Superior temporal gyrus (tissue), 1 donor: ENCODE measurements at regions not wholly inside any gene's neighbourhood (a gene's known extent, or its start where the extent isn't known, plus 50 kb on each side); places are given as distances from the start of the nearest gene placed in this dataset.

Experiments used
- DNase-seq: peaks from one replicate; pipeline ENCODE4 v3.0.0-alpha.2; 2016; ENCODE audit errors: extremely low spot score

DNA sequence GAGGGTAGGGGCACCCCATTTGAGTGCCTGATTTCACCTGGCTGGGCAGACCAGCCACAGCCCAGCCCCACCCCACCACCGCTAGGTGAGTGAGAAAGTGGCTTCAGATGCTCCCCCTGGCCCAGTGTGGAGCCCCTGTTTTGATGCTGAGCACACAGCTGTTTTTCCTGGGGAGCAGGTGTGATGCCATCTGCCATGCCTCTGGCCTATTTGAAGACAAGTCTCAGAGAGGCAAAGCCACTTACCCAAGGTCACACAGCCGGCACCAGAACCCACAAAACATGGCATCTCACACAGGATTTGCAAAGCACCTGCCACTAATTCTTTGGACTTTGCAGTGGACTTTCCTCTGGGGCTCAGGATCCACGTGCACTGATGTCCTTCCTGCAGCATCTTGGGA lies 131.3 kb downstream of the INHBB start:
- no peak for DNase-seq

DNA sequence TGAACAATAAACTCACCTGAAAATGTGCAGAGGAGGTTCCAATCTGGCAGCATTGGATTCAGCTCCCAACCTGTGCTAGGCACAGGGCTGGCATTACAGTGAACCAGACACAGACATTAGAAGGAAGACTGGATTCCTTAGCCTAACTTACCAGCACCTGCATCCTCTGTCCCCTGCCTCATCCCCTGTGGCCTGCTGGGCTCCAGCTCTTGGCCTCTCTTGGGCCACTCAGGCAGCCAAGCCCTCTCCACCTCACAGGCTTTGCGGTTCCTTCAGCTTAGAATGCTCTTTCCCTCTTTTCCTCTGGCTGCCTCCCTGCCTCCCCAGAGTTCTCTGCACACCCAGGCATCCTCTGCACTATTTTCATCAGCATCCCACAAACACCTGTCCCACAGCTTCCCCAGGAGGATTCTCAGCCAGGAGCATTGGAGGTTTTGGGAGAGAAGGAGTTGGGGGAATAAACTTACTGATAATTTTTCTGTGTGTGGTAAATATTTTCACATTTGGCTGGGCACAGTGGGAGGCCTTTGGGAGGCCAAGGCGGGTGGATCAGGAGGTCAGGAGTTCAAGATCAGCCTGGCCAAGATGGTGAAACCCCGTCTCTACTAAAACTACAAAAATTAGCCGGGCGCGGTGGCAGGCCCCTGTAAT lies 132.0 kb downstream of the INHBB start:
- no peak for DNase-seq

DNA sequence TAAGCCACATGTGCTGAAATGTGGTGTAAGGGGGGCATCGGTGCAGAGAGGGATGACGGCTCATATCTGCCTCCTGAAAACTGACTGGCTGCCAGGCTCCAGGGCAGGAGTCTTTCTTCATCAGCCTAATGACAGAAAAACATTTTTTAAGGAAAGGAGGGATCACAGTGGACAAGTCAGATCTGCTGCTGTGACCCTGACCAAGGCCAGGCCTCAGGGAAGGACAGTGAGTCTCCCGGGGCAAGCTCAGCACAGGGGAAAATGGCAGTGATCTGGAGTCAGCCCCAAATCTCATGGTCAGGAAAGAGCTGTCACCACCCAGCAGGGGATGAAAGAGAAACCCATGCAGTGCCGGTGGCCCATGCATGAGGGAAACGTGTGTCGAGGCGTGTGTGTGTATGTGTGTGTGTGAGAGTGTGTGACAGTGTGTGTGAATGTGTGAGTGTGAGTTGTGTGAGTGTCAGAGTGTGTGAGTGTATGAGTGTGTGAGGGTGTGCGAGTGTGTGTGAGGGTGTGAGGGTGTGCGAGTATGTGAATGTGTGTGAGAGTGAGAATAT lies 134.5 kb downstream of the INHBB start:
- DNase-seq, result no peak

DNA sequence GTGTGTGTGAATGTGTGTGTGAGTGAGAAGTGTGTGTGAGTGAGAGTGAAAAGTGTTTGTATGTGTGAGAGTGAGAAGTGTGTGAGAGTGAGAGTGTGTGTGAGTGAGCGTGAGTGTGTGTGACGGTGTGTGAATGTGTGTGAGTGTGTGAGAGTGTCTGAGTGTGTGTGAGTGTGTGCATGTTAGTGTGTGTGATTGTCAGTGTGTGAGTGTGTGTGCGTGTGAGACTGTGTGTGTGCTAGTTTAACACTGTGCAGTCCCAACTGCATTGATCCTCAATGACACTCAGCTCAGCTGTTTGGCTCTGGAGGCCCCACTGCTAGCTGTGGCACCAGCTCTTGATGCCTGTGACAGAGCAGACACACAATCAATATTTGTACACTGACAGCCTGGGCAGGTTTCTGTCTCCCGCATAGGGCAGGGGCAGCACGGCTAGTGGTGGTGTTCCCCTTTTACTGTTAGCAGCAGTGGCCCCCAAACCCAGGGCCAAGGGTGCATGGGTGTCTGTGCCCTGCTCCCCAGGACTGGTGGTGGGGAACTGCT lies 135.0 kb downstream of the INHBB start:
- no peak for DNase-seq

DNA sequence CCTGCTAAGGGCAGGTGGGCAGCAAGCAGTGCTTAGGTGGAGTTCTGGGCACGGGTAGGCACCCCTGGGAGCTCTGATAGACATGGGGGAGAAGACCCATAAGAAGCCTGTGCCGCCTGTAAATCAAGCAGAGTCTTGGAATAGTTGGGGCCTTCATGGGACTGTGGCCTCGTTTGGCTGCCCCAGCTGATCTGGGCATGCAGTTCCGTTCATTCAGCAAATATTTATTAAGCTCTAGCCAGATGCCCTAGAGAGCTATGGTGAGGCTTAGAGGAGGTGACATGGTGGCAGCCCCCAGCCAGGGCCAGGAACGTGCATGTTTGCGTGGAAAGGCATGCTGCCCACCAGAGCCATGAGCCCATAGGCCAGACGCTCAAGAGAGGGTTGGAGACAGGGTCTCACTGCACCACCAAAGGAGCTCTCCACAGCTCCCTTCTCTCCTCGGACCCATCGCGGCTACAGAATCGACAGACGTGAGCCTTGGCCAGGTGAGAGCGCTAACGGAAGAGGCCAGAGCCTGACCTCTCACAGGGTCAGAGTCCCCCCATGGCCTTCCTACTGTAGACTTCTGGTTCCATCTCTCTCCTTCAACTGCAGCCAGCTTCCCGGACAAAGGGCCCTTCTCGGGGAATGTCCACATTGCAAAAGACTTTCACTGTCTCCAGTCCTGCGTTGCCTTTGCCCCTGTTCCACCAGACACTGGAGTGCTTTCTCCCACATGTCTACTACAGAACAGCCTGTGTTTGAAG lies 135.7 kb downstream of the INHBB start:
- DNase-seq, result no peak

DNA sequence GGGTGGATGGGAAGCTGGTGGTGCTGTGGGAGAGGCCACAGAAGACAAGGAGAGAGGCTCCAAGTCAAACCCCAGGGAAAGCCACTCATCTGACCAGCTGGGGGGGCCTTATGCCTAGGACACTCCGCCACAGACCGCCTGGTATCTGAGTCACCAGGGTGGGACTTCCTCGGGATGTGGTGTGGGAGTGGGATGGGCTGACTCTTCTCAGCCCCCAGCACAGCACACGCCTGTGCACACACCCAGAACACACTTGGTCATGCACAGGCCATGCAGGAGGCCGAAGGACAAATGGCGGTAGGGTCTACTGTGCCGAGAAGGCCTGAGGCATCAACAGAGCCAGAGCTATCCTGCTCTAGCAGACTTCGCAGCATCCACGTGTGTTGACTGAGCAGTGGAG lies 136.4 kb downstream of the INHBB start:
- DNase-seq, result no peak

DNA sequence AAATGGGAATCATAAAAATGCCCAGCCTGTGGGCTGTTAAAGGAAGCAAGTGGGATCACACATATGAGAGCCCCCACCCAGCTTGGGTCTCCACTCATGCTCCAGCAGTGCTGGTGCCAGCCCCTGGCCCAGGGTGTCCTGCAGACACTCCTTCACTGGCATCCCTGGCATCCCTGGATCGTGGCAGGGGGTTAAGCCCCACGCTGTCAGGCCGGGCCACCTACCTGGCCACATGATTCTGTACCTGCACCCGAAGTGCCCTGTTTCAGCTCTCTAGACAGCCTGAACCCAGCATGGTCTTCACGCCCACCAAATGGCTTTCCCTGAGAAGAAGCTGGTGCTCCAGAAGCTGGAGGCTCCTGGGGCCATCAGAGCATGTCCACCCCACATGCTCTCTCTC lies 137.4 kb downstream of the INHBB start:
- no peak for DNase-seq

DNA sequence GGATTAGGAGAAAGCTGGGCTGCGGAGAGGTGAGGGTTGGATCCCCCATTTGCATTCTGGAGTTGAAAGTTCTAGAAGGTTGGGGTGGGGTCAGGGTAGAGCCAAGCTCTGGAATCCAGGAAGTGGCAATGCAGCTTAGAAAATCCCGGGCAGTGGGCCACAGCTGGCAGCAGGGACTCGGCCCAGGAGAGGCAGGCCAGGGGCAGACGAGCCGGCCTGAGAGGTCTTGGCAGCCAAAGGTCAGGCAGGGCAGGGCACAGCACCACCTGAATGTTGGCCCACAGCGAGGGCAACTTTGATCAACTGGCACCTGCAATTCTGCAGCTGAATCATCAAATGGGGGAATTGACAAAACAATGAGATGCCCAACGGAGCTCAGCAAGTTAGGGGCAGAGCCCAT lies 139.2 kb downstream of the INHBB start:
- DNase-seq, result no peak

DNA sequence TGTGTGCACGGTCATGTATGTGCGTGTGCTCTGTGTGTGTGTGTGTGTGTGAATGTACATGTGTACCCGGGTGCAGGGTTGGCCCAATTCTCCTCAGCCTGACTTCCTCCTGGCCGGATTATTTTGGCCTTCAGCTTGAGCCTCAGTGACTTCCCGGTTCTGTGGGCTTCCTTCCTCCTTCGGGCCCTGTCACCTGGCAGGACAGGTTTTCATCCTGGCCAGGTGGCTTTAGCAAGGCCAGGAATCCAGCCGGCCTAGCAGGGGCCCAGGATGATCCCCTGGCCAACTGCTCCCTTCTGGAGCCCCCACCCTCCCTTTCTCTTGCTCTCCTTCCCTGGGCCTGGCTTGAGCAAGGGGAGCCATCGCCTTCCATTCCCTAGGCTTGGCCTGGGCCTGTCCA lies 140.5 kb downstream of the INHBB start:
- DNase-seq, result no peak

DNA sequence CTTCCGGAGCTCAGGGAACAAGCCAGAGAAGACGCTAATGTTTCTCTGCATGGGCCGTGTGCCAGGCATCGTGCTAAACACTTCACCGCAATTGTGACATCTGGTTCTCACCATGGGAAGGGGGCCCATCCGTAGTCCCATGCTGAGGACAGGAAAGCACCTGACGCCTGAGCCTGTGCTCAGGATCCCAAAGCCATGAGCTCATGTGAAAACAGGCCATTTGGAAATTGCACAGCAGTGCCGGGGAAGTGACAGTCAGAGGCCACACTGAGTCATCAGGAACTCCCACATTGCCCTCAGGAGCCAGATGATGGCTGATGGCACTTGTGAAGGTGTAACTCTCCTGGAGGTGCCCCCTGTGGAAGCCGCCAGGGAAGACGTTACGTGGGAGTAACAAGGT lies 141.0 kb downstream of the INHBB start:
- no peak for DNase-seq

DNA sequence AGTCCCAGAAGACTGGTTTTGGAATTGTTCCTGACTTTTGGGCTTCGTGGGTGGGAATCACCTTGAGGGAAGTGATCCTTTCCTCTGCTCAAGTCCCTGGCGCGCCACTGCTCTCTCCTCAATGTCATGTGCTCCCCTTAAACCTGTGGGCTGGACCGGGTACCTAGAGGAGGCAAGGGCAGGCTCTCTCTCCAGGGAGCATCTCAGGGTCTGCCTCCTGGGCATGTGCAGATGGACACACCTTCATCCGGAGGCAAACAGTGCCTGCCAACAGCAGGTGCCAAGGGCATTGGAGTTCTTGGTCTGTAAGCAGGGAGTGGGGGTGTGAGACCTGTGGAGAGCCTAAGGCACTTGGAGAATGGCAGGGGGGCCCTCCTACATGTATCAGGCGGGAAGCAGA lies 142.6 kb downstream of the INHBB start:
- no peak for DNase-seq

DNA sequence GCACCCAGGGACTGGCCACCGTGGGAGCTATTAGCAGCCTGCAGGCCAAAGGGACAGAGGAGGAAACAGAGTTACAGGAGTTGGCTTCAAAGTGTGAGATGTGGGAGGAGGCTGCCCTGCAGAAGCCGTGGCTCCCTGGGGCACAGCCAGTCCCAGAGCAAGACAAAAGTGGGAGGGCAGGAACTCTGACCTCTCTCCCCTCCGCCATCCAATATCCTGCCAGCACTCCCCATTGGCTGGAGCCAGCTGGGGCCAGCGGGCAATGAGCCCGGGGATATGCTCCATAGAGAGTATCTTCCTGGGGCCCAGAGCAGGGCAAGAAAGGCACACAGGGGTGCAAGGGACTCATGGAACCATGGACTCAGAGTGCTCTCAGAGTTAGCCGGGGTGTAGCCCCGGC lies 143.1 kb downstream of the INHBB start:
- no peak for DNase-seq

DNA sequence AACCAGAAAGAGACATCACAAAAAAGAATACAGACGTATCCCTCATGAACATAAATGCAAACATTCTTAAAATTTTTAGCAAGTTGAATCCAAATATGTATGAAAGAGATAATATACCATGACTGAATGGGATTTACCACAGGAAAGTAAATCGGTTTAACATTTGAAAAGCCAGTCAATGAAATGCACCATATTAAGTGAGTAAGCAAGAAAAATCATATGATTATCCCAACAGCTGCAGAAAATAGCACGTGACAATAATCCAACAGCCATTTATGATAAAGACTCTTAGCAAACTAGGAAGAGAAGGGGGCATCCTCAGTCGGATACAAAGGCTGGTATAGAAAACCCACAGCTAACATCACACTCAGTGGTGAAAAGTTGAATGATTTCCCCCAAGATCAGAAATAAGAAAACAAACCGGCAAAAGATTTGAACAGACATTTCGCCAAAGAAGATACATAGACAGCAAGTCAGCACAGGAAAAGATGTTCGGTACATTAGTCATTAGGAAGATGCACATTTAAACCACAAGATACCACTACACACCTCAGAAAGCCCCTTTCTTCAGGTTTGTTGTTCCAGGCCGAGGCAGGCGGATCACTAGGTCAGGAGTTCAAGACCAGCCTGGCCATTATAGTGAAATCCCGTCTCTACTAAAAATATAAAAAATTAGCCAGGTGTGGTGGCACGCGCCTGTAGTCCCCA lies 144.3 kb downstream of the INHBB start:
- DNase-seq, result no peak

DNA sequence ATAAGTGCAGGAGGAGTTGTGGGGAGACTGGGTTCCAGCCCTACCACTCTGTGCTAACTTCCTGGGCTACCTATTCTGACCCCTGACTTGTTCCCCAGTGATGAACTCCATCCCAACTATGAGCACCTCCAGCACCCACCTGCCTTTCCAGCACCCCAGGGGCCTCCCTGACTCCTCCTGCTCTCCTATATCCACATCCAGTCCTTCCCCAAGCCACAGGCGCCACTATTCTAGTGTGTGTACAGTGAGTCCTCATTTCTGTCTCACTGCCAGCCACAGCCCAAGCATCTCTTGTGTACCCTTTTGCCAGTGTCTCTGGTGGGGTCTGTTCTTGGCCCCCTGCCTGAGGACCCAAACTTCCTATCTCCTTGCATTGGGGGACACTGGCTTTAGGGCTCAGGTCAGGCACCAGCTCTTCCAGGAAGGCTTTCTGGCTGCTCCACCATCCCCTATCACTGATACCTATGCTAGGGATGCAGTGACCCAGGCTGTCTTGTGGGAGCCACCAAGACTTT lies 145.2 kb downstream of the INHBB start:
- DNase-seq, result no peak

DNA sequence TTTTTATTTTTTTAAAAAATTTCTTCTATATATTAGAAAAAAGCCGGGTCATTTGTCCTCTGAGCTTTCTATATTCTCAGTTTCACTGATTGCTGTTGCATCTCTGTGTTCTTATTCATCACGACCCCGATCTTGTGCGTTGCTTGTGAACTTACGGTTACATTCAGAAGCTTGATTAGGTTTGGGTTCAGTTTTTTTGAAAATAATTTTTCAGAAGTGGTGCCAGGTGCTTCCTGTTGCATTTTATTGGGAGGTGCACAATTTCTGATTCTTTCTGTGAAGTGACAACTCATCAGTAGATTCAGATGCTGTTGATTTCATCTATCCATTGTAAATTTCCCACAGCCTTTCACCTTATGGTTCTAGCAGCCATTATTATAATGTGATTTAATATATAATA lies 147.3 kb downstream of the INHBB start:
- no peak for DNase-seq

DNA sequence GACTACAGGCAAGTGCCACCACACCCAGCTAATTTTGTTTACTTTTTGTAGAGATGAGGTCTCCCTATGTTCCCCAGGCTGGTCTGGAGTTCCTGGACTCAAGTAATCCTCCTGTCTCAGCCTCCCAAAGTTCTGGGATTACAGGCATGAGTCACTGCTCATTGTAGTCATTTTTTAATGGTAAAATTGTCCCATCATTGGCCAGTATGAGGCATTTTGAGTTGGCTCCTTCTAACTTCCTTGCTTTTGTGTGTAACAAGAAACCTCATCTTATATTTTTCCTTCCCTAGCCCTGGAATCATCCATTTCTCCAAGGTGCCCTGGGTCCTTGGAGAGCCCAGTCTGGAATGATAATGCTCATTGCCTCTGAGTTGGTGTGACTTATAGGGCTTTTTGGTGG lies 148.5 kb downstream of the INHBB start:
- DNase-seq, result no peak

DNA sequence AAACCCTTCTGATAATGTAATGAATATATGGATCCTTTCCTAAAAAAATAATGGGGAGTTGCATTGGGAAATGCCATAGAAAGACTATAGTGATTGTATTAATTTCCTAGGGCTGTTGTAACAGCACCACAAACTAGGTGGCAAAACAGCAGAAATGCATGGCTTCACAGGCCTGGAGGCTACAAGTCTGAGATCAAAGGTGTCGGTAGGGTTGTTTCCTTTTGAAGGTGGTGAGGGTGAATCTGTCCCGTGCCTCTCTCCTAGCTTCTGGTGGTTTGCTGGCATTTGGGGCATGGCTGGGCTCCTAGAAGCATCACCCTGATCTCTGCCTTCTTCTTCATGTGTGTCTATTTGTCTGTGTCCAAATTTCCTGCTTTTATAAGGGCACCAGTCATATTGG lies 149.7 kb downstream of the INHBB start:
- DNase-seq, result no peak

DNA sequence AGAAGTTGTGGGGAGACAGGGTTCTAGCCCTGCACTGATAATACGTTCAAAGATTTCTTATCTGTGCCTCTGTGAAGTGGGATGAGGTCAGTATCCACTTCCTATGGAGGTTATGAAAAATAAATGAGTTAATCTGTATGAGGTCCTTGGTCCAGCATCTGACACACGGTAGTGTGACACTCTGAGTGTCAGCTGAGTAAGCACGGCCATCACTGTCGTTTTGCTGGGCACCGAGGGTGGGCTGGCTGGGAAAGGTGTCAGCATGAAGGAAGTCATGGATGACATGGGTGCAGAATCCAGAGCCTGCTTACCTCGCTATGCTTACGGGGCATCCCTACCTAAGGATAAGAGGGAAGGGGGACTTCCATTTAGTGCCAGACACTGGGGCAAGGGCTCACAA lies 150.3 kb downstream of the INHBB start:
- DNase-seq, result no peak

DNA sequence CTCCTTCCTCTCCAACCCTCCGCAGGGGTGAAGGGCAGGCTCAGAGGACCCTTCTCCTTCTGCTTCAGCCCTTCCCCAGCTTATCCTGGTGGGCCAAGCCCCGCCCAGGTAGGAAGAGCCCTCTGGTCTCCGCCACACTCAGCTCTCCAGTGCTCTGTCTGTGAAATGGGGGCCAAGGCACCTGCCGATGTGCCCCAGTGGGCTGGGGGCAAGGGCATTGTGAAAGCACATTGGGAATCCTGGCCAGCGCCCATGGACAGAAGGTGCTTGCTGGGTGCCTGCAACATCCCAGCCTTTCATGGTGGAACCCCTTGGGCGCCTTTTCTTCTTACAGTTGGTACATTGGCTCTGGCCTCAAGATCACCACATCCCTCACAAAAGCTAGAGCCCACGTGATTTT lies 150.8 kb downstream of the INHBB start:
- no peak for DNase-seq

DNA sequence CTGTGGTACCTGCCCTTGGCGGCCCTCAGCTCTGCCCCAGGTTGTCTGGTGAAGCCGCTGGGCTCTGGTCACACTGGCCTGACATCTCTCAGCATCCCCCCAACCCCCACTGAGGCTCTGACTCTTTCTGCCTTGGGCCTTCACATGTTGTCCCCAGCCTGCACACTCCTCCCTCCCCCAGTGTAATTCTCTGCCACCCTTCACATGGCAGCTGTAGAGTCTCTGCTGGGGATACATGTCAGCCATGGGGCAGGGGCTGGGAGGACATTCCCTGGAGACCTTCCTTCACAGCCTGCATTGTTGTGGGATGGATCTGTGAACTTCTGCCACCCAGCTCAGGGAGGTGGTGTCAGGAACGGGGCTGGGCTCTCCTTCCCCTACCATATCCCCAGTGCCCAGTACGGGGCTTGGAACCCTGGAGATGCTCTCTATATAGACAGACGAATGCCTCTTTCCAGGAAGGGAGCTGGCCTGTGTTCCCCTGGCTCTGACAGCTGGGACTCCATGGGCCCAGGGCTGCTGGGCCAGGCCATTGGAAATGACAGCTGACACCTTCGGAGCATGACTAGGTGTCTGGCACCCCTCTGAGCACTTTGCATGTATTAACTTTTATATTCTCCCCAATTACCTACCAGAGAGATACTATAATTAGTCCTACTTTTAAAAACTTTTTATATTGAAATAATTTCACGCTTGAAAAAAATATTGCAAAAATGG lies 151.5 kb downstream of the INHBB start:
- no peak for DNase-seq

DNA sequence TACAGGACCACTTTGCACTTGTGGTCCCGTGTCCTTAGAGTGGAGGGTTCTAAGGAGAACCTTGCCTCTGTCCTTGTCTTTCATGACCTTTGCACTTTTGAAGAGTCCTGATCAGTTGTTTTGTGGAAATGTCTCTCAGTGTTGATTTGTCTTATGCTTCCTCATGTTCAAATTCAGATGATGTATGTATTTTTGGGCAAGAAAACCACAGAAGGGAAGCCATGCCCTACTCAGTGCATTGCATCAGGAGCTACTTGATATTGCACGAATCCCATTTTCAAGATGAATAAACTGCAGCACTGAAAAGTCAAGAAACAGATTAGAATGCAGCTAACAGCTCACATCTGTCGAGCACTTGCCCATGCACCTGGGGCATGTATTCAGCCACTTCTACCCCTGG lies 152.2 kb downstream of the INHBB start:
- DNase-seq, result no peak
